MV-4-11 (cell line): ENCODE measurements at regions not wholly inside any gene's neighbourhood (a gene's known extent, or its start where the extent isn't known, plus 50 kb on each side); places are given as distances from the start of the nearest gene placed in this dataset.
"Not testable (repeated sequence)": the region's sequence is repeated elsewhere in the genome, so short reads cannot be mapped to it uniquely, and the experiment has no call there.

Experiments
- DNase-seq: peaks from one replicate; lab custom pipeline; 2025; lab: John Stamatoyannopoulos, UW

DNA sequence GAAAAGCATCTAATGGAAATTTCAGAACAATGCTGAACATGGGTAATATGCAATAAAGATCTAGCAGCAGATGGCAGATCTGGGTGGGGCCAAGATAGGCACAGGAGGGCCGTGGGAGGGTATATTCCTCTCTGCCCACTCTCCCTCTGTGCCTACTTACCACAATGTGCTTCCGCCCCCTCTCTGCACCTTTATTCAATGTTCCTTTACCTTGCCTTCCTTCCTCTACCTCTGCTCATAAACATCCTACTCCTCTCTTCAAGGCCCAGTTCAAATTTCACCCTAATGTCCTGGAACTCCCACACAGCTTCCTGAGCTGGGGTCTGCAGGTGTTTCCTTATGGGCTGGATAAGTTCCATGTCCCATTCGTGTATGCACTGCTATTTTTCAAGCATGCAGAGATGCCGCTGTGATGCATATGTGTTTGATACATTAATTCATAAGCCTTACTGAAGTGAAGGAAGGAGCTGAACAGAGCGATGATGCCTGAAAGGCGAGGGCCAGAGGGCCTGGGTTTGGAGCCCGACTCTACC, 65.6 kb upstream of the EDEM3 start:
- no peak for DNase-seq

DNA sequence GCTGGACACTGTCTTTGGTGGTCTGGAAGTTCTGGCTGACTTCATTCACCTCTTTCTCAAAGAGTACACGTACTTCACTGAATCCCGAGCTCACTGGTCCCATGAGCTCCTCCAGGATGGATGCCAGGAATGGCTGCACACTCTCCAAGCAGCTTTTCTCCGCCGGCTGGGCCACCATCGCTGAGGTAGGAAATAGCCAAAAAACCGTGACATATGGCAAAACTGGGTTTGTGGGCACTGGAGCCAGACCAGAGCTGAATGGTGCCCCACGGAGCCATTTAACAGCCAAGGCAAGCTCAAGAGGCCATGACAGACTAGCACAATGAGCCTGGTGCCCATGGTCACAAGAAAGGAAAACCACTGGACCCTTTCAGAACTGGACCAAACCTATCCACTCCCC, 64.0 kb upstream of the EDEM3 start:
- no peak for DNase-seq

DNA sequence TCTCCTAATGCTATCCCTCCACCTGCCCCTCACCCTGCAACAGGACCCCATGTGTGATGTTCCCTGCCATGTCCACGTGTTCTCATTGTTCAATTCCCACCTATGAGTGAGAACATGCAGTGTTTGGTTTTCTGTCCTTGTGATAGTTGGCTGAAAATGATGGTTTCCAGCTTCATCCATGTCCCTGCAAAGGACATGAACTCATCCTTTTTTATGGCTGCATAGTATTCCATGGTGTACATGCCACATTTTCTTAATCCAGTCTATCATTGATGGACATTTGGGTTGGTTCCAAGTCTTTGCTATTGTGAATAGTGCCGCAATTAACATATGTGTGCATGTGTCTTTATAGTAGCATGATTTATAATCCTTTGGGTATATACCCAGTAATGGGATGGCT, 62.3 kb upstream of the EDEM3 start:
- DNase-seq, result not testable (repeated sequence)

DNA sequence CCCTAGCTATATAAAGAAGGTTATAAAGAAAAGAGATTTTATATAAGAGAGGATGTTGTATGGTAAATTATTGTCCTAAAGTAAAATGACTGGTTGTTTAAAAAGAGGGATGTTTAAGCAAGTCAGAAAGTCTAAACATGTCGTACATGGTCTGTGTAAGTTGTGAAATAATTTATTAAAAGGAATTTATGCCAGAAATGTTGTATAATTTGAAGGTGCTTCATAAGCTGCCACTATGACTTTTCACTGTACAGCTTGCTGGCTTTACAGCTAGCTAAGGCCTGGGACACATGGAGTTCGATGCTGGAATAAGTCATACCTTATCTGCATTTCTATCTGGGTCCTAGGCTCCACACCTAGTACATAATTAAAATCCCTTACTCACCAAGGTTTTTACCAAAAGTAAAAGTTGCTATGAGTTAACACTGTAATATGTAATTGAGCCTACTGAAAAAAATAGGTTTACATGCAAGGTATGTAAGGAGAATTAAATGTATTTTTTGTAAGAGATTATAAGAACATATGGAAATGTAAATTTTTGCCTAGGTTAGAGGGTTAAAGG, 59.0 kb upstream of the EDEM3 start:
- DNase-seq, result no peak

DNA sequence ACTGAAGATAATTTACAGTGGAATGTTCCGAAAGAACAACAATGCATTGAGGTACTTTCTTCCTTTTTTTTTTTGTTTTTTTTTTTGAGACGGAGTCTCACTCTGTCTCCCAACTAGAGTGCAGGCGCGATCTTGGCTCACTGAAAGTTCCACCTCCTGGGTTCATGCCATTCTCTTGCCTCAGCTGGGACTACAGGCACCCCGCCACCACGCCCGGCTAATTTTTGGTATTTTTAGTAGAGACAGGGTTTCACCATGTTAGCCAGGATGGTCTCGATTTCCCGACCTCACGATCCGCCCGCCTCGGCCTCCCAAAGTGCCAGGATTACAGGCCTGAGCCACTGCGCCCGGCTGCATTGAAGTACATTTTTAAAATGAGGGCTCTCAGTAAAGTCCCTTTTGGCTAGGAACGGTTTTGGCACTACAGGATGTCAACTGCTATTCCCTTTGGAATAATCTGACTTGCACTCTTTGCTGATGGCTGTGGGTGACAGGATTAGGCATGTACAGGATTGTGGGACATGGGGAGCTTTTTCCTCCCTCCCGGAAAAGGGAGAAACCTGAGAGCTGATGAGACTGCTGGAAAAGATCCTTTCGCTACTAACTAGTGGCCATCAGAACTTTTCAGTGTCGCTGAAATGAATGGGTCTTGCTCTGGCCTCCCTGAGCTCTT, 56.9 kb upstream of the EDEM3 start:
- DNase-seq, result no peak

DNA sequence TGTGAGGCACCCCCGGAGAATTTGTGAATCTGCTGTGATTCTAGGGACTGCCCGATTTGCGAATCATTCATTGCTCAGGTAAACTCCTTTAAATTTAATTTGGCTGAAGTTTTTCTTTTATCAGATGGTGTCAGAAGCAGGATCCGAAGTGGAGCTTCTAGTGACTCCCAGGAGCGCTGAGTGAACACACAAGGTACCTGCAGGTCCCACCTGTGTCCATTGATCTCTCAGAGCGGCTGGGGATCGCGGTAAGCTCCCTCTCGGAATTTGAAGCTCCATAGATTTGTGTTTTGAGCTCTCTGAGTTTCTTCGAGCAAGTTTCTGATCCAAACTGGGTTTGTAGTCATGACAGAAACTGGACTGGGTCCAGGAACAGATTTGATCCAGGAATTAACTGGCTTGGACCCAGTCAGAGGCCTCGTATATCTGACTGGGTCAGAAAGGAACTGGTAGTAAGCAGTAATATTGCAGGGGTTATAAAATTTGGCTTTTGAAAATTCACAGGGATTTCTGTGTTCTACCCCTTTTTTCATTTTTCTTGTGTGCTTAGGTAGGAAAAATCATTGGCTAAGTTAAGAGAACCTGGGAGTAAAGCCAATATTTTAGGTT, 56.2 kb upstream of the EDEM3 start:
- no peak for DNase-seq

DNA sequence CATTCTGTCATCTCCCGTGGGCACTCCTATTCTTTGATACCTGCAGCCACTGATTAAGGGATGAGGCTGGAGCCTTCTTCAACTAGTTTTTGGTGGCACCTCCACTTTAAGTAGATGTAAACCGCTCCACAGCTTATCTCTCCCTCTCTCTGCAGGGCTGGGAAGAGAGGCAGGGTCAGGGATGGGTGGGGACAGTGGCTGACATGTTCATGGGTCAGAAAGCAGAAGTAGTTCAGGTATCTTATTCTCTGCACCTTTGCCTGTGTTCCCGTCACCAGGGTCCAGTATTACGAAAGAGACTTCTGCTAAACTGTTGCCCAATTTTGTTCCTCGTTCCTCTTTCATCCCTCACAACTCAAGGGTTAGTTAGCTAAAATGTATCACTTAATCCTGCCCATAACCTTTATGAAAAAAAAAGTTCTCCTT, 51.7 kb upstream of the EDEM3 start:
- peak; percentile 94 for DNase-seq

DNA sequence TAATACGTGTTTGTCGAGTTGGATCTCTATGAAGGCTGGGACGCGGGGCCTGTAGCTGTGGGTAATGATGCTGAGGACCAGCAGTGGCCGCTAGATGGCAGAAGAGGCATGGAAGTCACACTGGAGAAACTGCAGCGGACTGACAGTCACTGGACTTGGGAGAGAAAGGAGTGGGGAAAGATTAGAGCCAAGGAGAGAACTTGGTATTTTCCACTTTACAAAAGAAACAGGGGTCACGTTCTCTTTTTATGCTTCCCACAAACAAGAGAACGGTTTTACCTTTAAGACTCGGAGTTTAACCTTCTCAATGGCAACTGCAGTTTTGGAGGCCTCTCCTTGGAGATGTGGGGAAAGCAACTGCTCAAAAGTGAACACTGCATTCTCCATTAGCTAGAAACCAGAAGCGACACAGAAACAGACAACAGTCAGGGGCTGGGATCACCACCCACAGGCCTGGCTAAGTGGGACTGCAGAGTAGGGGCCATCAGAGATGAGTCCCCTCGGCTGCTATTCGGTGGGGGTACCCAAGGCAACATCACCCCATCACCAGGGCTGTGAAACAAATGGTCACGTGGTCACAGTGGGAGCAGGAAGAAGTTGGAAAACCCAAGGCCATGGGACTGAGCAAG, 51.1 kb upstream of the EDEM3 start:
- DNase-seq, result peak; percentile 79
